Keratinocyte (primary cell): ENCODE measurements at regions not wholly inside any gene's neighbourhood (a gene's known extent, or its start where the extent isn't known, plus 50 kb on each side); places are given as distances from the start of the nearest gene placed in this dataset.

ENCODE experiments used
- DNase-seq: peaks from one replicate; pipeline ENCODE4 v3.0.0-alpha.2; 2011; ENCODE audit warnings: low read depth, missing footprints, low spot score
- FAIRE-seq: peaks from 2 replicates; lab custom pipeline; 2011; peaks lifted over from hg19 to GRCh38; lab: Jason Lieb, UNC
- H2AFZ ChIP-seq: 2 replicates; pipeline ENCODE4 v1.6.0; 2012; ENCODE audit warnings: low read length, control low read depth, inconsistent platforms; ENCODE audit not compliant: control insufficient read depth
- H3K27ac ChIP-seq: 2 replicates; pipeline ENCODE4 v1.5.1; 2011; ENCODE audit warnings: low read length; ENCODE audit not compliant: control insufficient read depth, insufficient read depth
- H3K27me3 ChIP-seq: 3 replicates; pipeline ENCODE4 v1.6.0; 2011; ENCODE audit warnings: low read length; ENCODE audit not compliant: control insufficient read depth, insufficient read depth; ENCODE audit errors: extremely low read depth
- H3K36me3 ChIP-seq, 2 experiments: 2 replicates in 1 of 2; 3 replicates in 1 of 2; pipeline ENCODE4 v1.5.1; 2011; ENCODE audit warnings: low read length in 2 of 2, mild to moderate bottlenecking in 1 of 2; ENCODE audit not compliant: control insufficient read depth in 2 of 2, insufficient read depth in 2 of 2; ENCODE audit errors: extremely low read depth in 1 of 2
- H3K4me1 ChIP-seq: 3 replicates; pipeline ENCODE4 v1.5.1; 2011; ENCODE audit warnings: low read length; ENCODE audit not compliant: control insufficient read depth, insufficient read depth; ENCODE audit errors: extremely low read depth
- H3K4me2 ChIP-seq: 3 replicates; pipeline ENCODE4 v1.6.0; 2011; ENCODE audit warnings: low read depth, low read length; ENCODE audit not compliant: control insufficient read depth, insufficient read depth; ENCODE audit errors: extremely low read depth
- H3K4me3 ChIP-seq, 3 experiments: fragments of 200-600 bp in 1 of 3; sonication (generic) in 1 of 3; 2 replicates in 2 of 3; 3 replicates in 1 of 3; pipeline ENCODE4 v1.5.1; 2011 to 2016; ENCODE audit warnings: low read length in 3 of 3, mild to moderate bottlenecking in 3 of 3, control low read depth in 2 of 3, inconsistent platforms in 1 of 3, low read depth in 1 of 3, mixed read lengths in 1 of 3, mixed run types in 1 of 3, moderate library complexity in 1 of 3; ENCODE audit not compliant: control insufficient read depth in 2 of 3, insufficient read depth in 2 of 3; ENCODE audit errors: extremely low read depth in 1 of 3
- H3K79me2 ChIP-seq: 2 replicates; pipeline ENCODE4 v1.6.0; 2012; ENCODE audit warnings: low read length; ENCODE audit not compliant: control insufficient read depth, insufficient read depth
- H3K9ac ChIP-seq: 3 replicates; pipeline ENCODE4 v1.6.0; 2011; ENCODE audit warnings: low read length; ENCODE audit not compliant: control insufficient read depth, insufficient read depth; ENCODE audit errors: extremely low read depth
- H3K9me1 ChIP-seq: 3 replicates; pipeline ENCODE4 v1.6.0; 2011; ENCODE audit warnings: low read length; ENCODE audit not compliant: control insufficient read depth, insufficient read depth; ENCODE audit errors: extremely low read depth
- H3K9me3 ChIP-seq: 2 replicates; pipeline ENCODE4 v1.5.1; 2012; ENCODE audit warnings: low read depth, low read length; ENCODE audit not compliant: control insufficient read depth
- H4K20me1 ChIP-seq: 3 replicates; pipeline ENCODE4 v1.6.0; 2011; ENCODE audit warnings: low read length; ENCODE audit not compliant: control insufficient read depth, insufficient read depth; ENCODE audit errors: extremely low read depth
- EZH2 ChIP-seq: IDR thresholded peaks from one replicate; pipeline ENCODE4 v1.6.1; 2012; ENCODE audit warnings: inconsistent platforms, mild to moderate bottlenecking, low read length, moderate library complexity
- dilution Hi-C: fragments of 300-500 bp; cut with MboI; formaldehyde crosslinking; loops from one replicate; pipeline ENCODE4 v1.7.0; 2020; ENCODE audit warnings: low sequenced_read_pairs; ENCODE audit not compliant: extremely low pct_ligation_motif_present
- TF ChIP-seq, protein P1 (sequence below), 3 experiments: IDR thresholded peaks in 1 of 3; conservative IDR thresholded peaks in 1 of 3; optimal IDR thresholded peaks in 1 of 3; 2 replicates in 2 of 3; 3 replicates in 1 of 3; pipeline versions ENCODE3 to v1.5.1; 2011; ENCODE audit warnings: low read length in 3 of 3, mild to moderate bottlenecking in 3 of 3, moderate library complexity in 2 of 3, control low read depth in 1 of 3, inconsistent platforms in 1 of 3; ENCODE audit not compliant: insufficient read depth in 2 of 3; ENCODE audit errors: extremely low read depth in 1 of 3

DNA sequence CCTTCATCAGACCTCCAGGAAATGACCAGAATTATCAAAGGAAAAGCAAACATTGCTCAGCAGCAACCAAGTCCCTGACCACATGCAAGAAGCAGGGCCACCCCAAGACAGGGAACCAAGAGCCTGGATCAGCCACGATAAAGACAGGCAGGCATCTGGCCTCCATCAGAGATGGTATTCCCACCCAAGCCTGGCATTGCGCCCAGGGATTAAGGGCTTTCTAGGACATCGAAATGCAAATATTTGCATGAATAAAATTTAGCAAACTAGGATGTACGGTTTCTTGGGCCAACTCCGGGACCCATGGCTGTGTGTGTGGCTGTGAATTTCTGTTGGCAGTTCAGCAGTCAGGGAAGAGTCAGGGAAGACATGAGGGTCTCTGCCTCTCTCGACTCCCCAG lies 241.4 kb upstream of the DYNLRB2 start:
- Histone ChIP-seq H3K4me1 (peaks cover 10% of the 10 kb centered on the region), H3K27ac (no peak overlapping the region), H3K4me3 (no peak overlapping the region), H3K79me2 (no peaks in the 10 kb centered on the region), H3K9ac (no peak overlapping the region), H3K27me3 (no peaks in the 10 kb centered on the region), H3K9me3 (no peaks in the 10 kb centered on the region), H4K20me1 (no peaks in the 10 kb centered on the region), H3K4me2 (no peak overlapping the region), H2AFZ (no peak overlapping the region), H3K36me3 (no peaks in the 10 kb centered on the region), H3K9me1 (no peaks in the 10 kb centered on the region)
- FAIRE-seq (no peak), DNase-seq (no peak)
- no peak for TF ChIP-seq EZH2
- TF ChIP-seq, protein P1, sequence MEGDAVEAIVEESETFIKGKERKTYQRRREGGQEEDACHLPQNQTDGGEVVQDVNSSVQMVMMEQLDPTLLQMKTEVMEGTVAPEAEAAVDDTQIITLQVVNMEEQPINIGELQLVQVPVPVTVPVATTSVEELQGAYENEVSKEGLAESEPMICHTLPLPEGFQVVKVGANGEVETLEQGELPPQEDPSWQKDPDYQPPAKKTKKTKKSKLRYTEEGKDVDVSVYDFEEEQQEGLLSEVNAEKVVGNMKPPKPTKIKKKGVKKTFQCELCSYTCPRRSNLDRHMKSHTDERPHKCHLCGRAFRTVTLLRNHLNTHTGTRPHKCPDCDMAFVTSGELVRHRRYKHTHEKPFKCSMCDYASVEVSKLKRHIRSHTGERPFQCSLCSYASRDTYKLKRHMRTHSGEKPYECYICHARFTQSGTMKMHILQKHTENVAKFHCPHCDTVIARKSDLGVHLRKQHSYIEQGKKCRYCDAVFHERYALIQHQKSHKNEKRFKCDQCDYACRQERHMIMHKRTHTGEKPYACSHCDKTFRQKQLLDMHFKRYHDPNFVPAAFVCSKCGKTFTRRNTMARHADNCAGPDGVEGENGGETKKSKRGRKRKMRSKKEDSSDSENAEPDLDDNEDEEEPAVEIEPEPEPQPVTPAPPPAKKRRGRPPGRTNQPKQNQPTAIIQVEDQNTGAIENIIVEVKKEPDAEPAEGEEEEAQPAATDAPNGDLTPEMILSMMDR (optimal IDR thresholded peaks at IDR 0.05 in 1 of 3, IDR thresholded peaks at IDR 0.05 in 1 of 3, conservative IDR thresholded peaks at IDR 0.05 in 1 of 3; ENCODE audit: extremely low read depth in 1 of 3, insufficient read depth in 2 of 3, low read length in 3 of 3), result no peak
- dilution Hi-C loops, result no loop called here

DNA sequence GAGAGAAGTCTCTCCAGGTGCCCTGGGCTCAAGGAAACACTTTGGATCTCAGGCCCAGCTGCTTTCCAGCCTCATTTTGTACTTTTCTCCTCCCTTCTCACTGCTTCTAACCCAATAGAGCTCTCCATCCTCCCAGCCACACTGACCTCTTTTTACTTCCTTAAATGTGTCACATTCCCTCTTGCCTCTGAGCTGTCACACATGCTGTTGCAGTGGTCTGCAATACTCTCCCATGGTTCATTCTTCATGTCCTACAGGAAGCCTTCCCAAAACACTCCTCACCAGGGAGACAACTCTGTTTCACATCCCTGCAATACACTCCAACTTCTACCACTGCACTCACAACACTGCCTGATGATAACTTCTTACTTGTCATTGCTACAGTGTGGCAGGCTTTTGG lies 242.1 kb upstream of the DYNLRB2 start:
- H3K4me1 ChIP-seq, result peaks cover 10% of the 10 kb centered on the region
- dilution Hi-C loops, result no loop called here
- H3K4me2 ChIP-seq, result no peak overlapping the region

More for the DNA sequence above, 242.1 kb upstream of the DYNLRB2 start:
- Histone ChIP-seq H3K79me2 (no peaks in the 10 kb centered on the region), H4K20me1 (no peaks in the 10 kb centered on the region), H3K27ac (no peak overlapping the region), H3K36me3 (no peaks in the 10 kb centered on the region), H3K4me3 (no peak overlapping the region), H3K9ac (no peak overlapping the region), H2AFZ (no peak overlapping the region), H3K9me1 (no peaks in the 10 kb centered on the region), H3K27me3 (no peaks in the 10 kb centered on the region), H3K9me3 (no peaks in the 10 kb centered on the region)
- no peak for TF ChIP-seq EZH2
- TF ChIP-seq, protein P1 (optimal IDR thresholded peaks at IDR 0.05 in 1 of 3, IDR thresholded peaks at IDR 0.05 in 1 of 3, conservative IDR thresholded peaks at IDR 0.05 in 1 of 3; ENCODE audit: extremely low read depth in 1 of 3, insufficient read depth in 2 of 3, low read length in 3 of 3), result no peak
- FAIRE-seq (no peak), DNase-seq (no peak)
